Prostate gland (tissue), 2 donors: ENCODE measurements at regions not wholly inside any gene's neighbourhood (a gene's known extent, or its start where the extent isn't known, plus 50 kb on each side); places are given as distances from the start of the nearest gene placed in this dataset.
A peak's percentile ranks its signal among the peaks of the same experiment; 100 is the strongest.

ENCODE experiments used
- CTCF ChIP-seq, 4 experiments: fragments of 200-600 bp in 2 of 4; fragments of 450-650 bp in 2 of 4; sonication (generic) in 2 of 4; IDR thresholded peaks; 1 replicate in 3 of 4; 2 replicates in 1 of 4; pipeline ENCODE4 v1.5.1; 2016 to 2019; ENCODE audit warnings: antibody characterized with exemption in 4 of 4, mild to moderate bottlenecking in 2 of 4, moderate library complexity in 2 of 4
- POLR2A ChIP-seq: fragments of 450-650 bp; IDR thresholded peaks from one replicate; pipeline ENCODE4 v1.6.1; 2016; ENCODE audit warnings: antibody characterized with exemption, mild to moderate bottlenecking
- POLR2AphosphoS5 ChIP-seq: sonication (generic); formaldehyde crosslinking; IDR thresholded peaks from one replicate; pipeline ENCODE4 v1.6.1; 2017; ENCODE audit warnings: antibody characterized with exemption

- TF ChIP-seq CTCF (IDR thresholded peaks at IDR 0.05) (no peak), POLR2A (no peak), POLR2AphosphoS5 (peak; percentile 88)
These were observed 49.7 kb upstream of the CD28 start for GRCh38 chr2:203656522-203657287.
